Left colon (tissue), 2 donors: ENCODE measurements at regions not wholly inside any gene's neighbourhood (a gene's known extent, or its start where the extent isn't known, plus 50 kb on each side); places are given as distances from the start of the nearest gene placed in this dataset.
"Not testable (repeated sequence)": the region's sequence is repeated elsewhere in the genome, so short reads cannot be mapped to it uniquely, and the experiment has no call there.

Experiments
- ATAC-seq: fragments of 200-7000 bp; cut with Tn5 transposase; one replicate; pipeline ENCODE4 v1.9.1; 2020; ENCODE audit warnings: mild to moderate bottlenecking, moderate library complexity
- DNase-seq, 2 donors: peaks; one replicate each; pipeline ENCODE4 v3.0.0-alpha.2; 2020
- intact Hi-C, 2 donors: fragments of 100-400 bp; cut with DNase I in 1 of 2; cut with micrococcal nuclease in 1 of 2; formaldehyde crosslinking; loops; one replicate each; pipeline versions ENCODE4 v1.11.2 to v1.14.0; 2022; cut with DNase I, micrococcal nuclease
- donor health status: DM: no; HTN: no; CAD: no.
- donor health status: DM: yes; HTN: yes; CAD: no.

DNA sequence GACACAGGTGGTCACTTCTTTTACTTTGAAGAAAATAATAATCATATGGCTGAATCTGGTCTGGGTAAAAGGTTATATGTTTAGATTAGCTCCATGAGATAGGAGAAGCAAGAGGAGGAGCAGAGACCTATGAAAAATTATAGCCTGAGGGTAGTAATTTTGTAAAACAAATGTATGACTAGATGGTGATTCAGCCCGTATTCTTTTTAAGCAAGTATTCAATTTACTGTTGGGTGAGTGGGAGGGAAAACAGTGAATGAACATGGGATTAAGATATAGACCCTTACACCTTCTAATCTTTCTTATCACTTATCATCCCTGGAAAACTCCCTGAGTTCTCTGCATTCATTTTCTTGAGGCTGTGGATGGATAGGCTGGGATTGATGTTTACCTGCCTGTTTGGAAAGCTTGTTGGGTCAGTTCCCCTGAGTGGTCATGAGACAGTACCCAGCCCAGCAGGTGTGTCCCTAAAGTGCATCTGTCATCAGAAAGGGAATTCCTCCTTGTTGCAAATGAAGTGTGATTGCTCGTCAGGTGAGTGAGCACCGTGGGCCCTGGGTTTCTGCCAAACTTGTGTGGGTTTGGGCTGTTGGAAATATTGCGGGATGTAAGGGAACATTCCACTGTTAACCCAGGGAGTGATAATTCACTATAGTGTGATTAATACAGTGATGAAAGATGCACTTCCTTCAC is 101.2 kb upstream of the GDNF start:
- intact Hi-C loops: no loop called here
- no peak for ATAC-seq
- no peak for DNase-seq

DNA sequence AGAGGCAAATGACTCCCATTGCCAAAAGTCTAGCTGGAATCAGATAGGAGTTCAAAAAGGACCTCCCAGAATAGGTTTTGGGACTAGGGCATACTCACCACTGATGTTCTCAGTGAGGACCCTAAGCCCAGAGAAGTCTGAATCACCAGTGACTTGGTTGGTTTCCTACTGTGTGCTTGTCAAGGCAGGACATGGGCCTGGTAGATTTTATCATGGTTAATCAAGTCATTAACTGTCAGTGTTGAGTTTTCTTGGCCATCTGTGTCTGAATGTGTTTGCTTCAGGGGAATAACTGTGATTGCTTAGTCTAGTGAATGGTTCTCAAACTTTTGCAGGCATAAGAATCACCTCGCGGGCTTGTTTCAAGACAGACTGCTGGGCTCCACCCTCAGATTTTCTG is 99.0 kb upstream of the GDNF start:
- no peak for DNase-seq
- ATAC-seq: no peak
- intact Hi-C loops: no loop called here

DNA sequence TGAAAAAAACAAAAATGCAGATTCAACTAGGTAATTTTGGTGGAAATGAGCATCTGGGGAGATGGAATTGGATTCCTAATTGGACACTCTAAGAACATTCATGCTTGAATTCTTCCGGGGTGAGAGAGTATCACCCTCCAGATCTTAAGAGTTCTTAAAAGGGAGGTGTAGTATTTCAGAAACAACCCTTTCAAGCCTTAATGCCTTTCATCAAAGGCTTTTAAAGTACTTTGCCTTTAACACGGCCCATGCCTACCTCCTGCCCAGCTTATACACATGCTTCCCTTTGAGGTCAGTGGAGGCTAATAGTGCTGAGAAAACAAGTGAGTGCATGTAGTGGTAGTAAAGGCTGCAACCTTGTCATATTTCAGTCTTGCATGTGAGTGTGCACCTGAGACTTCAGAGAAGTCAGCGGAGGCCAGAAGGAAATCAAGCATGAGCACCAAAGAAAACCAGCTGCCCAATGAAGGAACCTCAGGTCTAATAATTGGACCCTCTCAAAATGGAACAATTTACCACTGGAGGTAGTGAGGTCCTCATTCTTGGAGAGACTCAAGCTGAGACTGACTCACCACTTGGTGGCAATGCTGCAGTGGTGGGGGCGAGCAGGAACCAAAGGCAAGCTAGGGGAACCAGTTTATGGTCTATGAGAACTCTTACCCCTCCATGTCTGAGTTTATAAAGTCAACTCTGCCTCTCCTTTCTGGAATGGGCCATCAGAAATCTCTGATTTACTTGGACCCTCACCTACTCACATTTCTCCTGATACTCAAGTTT is 98.4 kb upstream of the GDNF start:
- intact Hi-C loops: no loop called here
- DNase-seq (no peak), ATAC-seq (no peak)

DNA sequence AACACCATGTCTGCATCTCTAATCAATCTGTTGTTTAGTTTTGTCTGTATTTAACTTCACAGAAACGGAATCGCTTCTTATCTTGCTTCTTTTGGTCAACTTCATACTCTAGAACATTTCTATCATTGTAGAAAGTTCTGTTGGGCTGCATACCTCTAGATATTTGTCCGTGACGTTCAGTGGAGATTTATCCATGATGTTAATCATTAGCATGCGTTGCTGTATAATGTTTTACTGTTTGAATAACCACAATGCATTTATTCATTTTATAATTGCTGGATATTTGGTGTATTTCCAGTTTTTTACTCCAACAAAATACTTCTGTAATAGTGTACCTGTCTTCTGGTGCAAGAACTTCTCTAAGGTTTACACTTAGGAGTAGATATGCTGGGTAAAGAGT is 96.2 kb upstream of the GDNF start:
- intact Hi-C loops: no loop called here
- ATAC-seq (no peak), DNase-seq (no peak)

DNA sequence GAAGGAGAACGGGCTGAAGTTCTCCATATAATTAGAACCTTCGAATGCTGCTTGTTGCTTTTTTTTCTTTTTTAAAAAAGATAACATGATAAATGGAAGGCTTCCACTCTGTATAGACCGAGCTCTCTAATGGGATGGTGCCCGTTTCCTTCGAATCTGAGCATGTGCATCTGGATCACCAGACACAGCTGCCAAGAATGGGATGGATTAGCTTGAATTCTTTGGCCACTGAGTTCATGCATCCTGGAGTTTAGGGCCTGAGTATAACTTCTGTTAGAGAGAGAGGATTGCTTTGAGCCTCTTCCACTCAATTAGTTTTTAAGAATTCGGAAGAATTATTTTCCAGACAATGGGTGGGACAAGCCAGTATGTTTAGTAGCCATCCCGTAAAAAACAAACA is 93.7 kb upstream of the GDNF start:
- no peak for DNase-seq
- intact Hi-C loops: no loop called here
- ATAC-seq: no peak

DNA sequence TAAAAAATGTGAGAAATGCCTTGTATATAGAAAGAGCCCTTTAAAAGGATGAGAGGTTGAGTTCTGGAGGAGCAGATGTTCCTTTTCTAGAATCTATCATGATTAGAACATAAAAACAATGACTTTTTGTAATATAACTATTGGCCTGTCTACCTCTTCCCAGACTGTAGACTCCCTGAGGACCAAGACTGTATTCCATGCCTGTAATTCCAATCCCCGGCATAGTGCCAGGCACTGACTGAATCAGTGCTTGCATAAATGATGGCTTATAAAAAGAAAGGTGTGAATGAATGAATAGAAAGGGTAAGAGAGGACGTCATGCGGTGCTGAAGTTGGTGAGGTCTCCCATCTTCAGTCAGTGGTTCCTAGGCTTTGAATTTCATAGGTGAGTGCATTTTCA is 92.6 kb upstream of the GDNF start:
- no peak for DNase-seq
- no peak for ATAC-seq
- intact Hi-C loops: no loop called here

DNA sequence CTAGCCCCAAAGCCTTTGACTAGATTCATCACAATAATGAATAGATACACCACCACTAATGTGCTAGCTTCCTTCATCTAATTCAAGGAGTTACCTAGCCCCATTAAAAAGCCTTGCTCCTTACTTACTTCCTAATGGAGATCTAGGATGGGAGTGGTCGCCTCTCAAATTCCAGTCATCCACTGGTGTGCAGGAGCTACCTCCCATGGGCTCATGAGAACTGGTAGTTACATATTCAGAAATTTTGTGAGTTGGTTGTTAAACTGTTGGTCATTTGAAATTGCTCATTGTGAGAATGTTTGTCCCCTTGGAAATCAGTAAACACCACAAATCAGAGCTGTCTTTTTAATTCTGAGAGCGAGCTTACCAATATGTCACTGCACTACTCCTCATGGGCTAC is 91.7 kb upstream of the GDNF start:
- no peak for DNase-seq
- no peak for ATAC-seq
- intact Hi-C loops: no loop called here

DNA sequence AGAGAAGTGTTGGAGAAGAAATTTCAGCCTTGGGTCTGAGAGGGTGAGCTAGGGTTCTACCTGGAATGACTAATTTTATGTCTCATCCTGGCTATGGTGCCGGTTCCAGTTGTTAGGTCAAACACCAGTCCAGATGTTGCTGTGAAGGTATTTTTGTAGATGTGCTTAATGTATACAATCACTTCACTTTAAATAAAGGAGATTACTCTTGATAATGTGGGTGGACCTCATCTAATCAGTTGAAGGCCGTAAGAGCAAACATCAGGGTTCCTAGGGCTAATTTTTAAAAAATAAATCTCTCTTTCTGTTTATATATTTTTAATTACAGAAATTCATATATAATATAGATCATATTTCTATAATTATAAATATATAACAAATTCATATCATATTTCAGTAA is 90.5 kb upstream of the GDNF start:
- no peak for ATAC-seq
- intact Hi-C loops: no loop called here
- no peak for DNase-seq

DNA sequence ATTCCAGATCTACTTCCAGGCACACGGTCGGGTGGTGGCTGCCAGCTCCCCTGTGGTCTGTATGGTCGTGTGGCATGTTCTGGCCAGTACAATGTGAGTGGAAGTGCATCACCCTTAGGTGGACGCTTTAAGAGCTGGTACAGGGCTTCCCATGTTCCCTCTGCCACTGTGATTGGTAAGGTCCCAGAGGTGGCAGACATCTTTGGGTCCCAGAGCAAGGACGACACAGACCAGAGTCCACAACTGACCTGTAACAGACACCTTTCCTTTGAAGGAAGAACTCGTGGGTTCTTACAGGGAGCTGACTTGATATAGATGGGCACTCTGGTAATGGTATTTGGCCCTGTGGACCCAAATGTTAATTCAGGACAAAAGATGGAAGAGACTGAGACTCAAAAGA is 90.0 kb upstream of the GDNF start:
- intact Hi-C loops: no loop called here
- ATAC-seq: no peak
- DNase-seq: no peak

DNA sequence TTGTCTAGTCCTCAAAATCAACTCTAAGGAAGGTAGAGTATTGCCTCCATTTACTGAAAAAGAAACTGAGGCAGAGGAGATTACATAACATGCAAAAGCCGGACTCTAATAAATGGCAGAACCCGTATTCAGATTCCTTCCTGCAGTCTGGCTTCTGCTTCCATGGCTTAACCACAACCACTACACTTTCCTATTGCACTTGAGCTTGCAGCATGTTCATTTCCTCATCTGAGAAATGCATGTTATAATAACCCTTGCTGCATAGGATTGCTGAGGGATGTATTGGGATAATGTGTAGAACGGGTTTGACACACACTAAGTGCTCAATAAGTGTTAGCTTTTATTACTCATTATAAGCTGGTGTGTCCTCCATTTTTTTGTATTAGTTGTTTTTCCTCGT is 87.9 kb upstream of the GDNF start:
- intact Hi-C loops: not testable (repeated sequence)

DNA sequence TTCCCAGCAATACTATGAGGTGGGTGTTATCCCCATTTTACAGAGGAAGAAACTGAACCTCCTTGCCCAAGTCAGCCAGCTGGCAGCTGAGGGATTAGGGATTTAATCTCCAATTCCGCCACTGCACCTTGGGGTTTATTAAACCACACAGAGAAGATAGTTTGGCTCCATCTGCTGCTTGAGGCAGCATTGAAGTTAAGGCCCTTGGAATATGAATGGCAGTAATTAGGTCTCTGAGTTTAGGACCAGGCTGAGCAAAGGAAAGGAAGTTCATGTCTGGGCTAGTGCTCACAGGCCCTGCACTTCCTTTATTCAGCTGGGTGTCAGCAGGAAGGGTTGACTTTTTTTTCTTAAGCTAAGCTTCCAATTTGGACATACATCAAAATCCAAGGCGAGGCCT is 86.9 kb upstream of the GDNF start:
- DNase-seq (no peak), ATAC-seq (no peak)
- intact Hi-C loops: no loop called here

More for the DNA sequence above, 87.9 kb upstream of the GDNF start:
- not testable (repeated sequence) for DNase-seq, ATAC-seq

DNA sequence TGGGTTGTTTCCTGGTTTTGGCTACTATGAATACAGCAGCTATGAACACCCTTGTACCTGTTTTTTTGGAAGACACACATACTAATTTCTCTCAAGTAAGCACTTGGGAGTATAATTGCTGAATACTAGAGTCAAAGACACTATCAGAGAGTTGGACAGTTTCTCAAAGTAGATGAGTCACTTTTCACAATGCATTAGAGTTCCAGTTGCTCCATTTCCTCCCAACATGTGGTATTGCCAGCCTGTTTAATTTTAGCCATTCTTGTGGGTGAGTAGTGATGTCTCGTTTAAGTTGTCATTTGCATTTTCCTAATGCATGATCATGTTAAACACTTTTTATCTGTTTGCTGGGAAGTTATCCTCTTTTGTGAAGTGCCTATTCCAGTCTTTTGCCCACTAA is 81.6 kb upstream of the GDNF start:
- no peak for DNase-seq
- intact Hi-C loops: no loop called here
- no peak for ATAC-seq

DNA sequence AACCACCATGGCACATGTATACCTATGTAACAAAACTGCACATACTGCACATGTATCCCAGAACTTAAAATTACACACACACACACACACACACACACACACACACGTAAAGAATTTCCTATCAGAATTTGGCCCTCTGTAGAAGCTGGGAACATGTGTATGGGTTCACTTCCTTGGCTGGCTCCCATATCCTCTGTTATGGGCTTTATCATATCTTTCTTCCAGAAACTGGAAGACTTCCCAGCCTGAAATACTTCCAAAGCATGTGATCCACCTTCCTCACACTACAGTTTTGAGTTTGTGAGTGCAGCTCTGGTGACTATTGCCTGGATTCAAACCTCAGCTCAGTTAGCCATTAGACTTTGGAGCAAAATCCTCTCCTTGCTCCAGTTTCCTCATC is 78.6 kb upstream of the GDNF start:
- DNase-seq (no peak), ATAC-seq (no peak)
- intact Hi-C loops: no loop called here

DNA sequence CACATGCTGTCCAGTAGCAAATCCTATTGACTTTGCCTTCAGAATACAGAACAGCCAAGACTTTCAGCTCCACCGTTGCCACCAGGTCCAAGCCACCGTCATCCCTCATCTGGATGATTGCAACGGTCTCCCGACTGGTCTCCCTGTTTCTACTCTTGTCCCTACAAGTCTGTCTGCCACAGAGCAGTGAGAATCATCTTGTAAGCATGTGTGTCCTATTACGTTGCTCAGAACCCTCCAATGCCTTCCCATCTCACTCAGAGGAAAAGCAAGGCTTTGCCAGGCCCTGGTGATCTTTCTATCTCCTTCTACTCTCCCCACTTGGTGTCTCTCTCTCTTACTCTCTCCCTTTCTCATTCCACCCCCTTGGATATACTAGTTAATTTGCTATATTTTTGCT is 76.7 kb upstream of the GDNF start:
- ATAC-seq (no peak), DNase-seq (no peak)
- intact Hi-C loops: no loop called here

DNA sequence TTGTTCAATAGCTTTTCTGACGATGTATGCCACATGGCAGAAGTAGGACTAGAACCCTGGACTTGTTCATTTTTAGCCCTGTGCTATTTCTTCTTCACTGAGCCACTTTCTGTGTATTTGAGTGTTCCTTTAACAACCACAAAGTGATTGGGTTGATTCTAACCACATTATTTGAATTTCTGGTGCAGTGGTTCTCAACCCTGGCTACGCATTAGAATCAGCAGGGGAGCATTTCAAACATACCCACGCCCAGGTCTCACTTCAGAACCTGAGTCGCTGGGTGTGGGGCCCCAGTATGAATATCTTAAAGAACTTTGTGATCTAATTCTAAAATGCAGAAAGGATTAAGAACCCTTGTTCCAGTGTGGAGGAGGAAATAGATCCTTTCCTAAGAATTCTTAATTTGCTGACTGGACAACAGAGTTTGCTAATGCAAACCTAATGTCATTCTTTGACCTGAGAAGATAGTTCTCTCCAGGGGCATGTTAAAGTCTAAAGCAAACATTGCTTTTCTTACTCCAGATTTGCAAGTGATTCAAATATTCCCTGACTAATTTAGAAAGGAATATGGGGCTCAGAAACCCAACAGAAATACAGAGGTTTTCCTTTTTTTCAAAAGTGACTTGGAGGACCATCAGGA is 75.4 kb upstream of the GDNF start:
- ATAC-seq (no peak), DNase-seq (no peak)
- intact Hi-C loops: no loop called here

DNA sequence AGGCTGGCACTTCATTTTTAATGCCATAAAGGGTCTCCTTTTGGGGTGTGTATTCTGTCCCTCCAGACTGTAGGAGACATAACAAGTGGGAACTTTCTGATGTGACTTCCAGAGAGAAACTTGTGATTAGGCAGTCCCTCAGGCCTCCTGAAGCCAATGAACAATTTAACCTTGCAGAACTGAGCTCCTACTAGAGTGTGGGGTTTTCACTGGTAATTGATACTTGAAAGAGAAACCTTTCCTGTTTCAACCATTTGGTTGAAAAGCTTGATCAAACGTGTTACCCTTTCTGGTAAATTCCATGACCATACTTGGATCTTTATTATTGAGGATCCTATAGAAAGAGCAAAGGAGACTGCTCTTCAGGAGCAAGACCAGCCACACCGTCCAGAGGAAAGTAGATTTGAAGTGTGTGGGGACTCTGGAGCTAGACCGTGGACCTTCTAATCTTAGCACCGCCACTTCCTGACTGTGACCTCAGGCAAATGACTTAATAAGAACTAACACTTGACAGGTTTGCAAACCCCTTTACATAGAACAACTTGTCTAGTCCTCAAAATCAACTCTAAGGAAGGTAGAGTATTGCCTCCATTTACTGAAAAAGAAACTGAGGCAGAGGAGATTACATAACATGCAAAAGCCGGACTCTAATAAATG is 69.9 kb upstream of the GDNF start:
- ATAC-seq, intact Hi-C loops, DNase-seq: not testable (repeated sequence)

DNA sequence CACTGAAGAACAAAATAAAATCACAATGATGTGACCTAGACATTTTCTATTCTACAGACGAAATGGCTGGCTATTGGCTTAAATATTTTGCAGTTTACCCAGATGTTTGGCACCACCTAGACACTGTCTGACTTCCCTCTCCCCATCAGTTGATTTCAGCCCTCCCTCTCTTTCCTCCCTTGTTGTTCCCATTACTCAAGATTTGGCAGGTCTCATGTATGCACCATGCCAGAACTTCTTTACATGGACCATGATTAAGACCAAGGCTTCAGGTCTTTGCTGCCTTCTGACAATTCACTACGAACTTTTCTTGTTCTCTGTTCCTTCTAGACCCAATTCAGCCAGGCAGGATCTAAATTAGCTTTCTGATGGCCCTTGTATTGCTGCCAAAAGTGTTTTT is 66.6 kb upstream of the GDNF start:
- ATAC-seq (no peak), DNase-seq (no peak)
- intact Hi-C loops: no loop called here

DNA sequence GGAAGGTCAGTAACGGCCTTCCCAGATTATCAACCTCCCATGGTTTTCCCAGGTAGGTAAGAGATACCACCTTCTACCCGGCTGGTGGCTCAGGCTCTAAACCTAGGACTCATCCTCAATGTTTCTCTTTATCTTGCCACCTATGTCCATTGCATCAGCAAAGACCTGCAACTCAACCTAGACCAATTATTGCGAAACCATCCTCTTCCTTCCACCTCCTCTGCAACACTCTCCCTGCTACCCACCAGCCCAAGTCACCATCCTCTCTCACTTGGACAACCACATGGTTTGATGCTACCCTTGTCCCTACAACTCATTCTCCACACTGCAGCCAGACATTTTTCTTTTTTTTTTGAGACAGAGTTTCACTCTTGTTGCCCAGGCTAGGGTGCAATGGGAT is 65.4 kb upstream of the GDNF start:
- ATAC-seq: no peak
- no peak for DNase-seq
- intact Hi-C loops: no loop called here

DNA sequence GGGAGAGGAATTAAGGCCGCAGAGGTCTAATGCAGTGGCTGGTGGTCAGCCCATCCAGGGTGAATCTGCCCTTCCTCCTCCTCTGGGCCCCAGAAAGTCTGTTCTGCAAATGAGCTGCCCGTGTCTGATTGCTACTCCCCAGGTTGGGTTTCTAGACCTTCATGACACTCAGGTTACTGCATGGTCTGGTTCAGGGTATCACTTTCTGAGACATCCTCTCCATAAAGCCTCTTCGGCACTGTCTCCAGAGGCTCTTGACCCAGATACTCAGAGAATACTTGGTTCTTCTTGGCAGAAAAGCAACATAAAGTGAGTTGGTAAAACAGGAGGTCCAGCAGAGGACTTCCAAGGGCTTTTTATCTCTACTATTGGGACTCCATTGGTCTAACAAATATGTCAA is 62.5 kb upstream of the GDNF start:
- intact Hi-C loops: no loop called here
- no peak for DNase-seq
- no peak for ATAC-seq

DNA sequence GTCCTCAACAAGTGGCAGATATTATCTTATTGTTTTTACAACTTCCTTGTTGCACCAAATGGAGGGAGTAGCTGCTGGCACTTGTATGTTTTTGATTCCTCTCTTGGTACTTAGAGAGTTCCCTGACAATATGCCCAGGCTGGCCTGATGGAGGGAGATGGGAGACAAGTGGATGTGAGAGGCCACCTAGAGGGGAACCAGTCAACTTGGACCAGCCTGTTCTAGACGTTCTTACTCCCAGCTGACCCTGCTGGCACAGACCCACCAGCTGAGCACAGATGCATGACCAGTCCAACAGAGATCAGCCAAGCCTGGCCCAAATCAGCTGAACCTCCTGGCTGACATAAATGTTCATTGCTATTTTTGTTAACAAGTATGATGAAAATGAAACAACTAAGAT is 60.9 kb upstream of the GDNF start:
- peak; percentile 20 to 32 for DNase-seq

More for the DNA sequence above, 60.9 kb upstream of the GDNF start:
- intact Hi-C loops: no loop called here
- no peak for ATAC-seq
